T-helper 1 cell treated with Interleukin-12 subunit alpha and Interleukin-12 subunit beta and Interleukin-4 antibody, amounts not matched to agents 30 μg/mL and 1 μg/mL, for 36 hours (primary cell): ENCODE measurements at regions not wholly inside any gene's neighbourhood (a gene's known extent, or its start where the extent isn't known, plus 50 kb on each side); places are given as distances from the start of the nearest gene placed in this dataset.

ENCODE experiments used
- H3K27ac Mint-ChIP-seq: one replicate; pipeline ENCODE4 v1.8.0; 2021; ENCODE audit warnings: mild to moderate bottlenecking, mixed read lengths
- H3K27me3 Mint-ChIP-seq: one replicate; pipeline ENCODE4 v1.8.0; 2021; ENCODE audit warnings: low read depth, mixed read lengths
- H3K36me3 Mint-ChIP-seq: one replicate; pipeline ENCODE4 v1.8.0; 2021; ENCODE audit warnings: low read depth, mixed read lengths
- H3K4me1 Mint-ChIP-seq: one replicate; pipeline ENCODE4 v1.8.0; 2021; ENCODE audit warnings: low read depth, mixed read lengths
- H3K4me3 Mint-ChIP-seq: one replicate; pipeline ENCODE4 v1.8.0; 2021; ENCODE audit warnings: mild to moderate bottlenecking, moderate library complexity, mixed read lengths
- H3K9me3 Mint-ChIP-seq: one replicate; pipeline ENCODE4 v1.8.0; 2021; ENCODE audit warnings: mixed read lengths

GRCh38 chr12:39102474-39103209 lies 197.3 kb upstream of the CPNE8 start:
- H3K9me3 Mint-ChIP-seq, result no peaks in the 10 kb centered on the region
- H3K27me3 Mint-ChIP-seq, result peaks cover 6% of the 10 kb centered on the region
- no peaks in the 10 kb centered on the region for H3K4me1 Mint-ChIP-seq
- H3K36me3 Mint-ChIP-seq, result no peaks in the 10 kb centered on the region
- H3K4me3 Mint-ChIP-seq, result no peak overlapping the region
- no peak overlapping the region for H3K27ac Mint-ChIP-seq

DNA sequence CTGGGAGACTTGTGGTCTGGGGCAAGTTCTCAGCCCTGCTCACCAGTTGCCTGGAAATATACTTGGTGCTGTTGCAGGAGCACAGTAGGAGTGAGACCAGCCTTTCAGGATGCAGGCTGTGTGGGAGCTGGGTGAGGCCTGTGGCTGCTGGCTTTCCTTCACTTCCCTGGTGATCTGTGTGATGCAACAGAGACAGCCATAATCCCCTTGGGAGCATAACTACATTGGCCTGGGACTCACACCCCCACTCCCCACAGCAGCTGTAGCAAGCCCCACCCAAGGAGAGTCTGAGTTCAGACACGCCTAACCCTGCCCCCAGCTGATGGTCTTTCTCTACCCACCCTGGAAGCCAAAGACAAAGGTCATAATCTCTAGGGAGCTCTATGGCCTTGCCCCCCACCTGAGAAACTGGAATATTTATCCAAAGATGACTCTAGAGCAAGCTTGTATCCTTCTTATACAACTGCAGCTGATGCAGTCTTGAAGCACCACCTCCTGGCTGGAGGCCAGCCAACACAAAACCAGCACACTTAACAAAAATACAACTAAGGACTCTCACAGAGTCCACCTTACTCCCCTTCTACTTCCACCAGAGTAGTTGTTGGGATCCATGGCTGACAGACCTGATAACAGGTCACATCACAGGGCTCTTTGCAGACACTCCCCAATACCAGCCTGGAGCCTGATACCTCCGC lies 190.4 kb upstream of the CPNE8 start:
- Mint-ChIP-seq H3K4me1 (no peaks in the 10 kb centered on the region), H3K27ac (no peak overlapping the region), H3K9me3 (no peaks in the 10 kb centered on the region), H3K36me3 (no peaks in the 10 kb centered on the region), H3K4me3 (no peak overlapping the region), H3K27me3 (peaks cover 6% of the 10 kb centered on the region)

DNA sequence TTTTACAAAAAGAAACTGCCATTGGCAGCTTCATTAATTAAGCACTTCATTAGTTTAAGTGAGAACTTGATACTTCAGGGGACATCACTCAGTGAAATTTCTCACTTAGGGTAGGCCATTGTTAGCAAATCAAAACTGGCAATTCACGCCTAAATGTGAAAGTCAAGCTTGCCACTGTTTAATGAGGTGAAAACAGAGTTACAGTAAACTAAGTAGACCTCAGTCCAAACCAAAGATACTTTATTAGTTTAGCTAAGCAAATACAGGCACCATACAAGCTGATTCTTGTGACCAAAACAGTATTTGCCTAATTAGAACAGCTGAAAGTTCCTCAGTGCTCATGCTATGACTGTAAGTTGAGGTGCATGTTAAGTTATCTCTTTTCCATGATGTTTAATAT lies 176.5 kb upstream of the CPNE8 start:
- Mint-ChIP-seq H3K4me1 (no peaks in the 10 kb centered on the region), H3K4me3 (no peak overlapping the region), H3K27me3 (no peaks in the 10 kb centered on the region), H3K36me3 (no peaks in the 10 kb centered on the region), H3K9me3 (no peaks in the 10 kb centered on the region), H3K27ac (no peak overlapping the region)

- H3K9me3 Mint-ChIP-seq, result no peaks in the 10 kb centered on the region
- no peak overlapping the region for H3K4me3 Mint-ChIP-seq
- no peak overlapping the region for H3K27ac Mint-ChIP-seq
- no peaks in the 10 kb centered on the region for H3K36me3 Mint-ChIP-seq
- H3K27me3 Mint-ChIP-seq, result no peaks in the 10 kb centered on the region
- no peaks in the 10 kb centered on the region for H3K4me1 Mint-ChIP-seq
These were observed 171.8 kb upstream of the CPNE8 start for GRCh38 chr12:39077226-39077625.

- Mint-ChIP-seq H3K4me1 (no peaks in the 10 kb centered on the region), H3K4me3 (no peak overlapping the region), H3K9me3 (no peaks in the 10 kb centered on the region), H3K27me3 (no peaks in the 10 kb centered on the region), H3K36me3 (no peaks in the 10 kb centered on the region), H3K27ac (no peak overlapping the region)
These were observed 168.7 kb upstream of the CPNE8 start for GRCh38 chr12:39074063-39074462.

- no peaks in the 10 kb centered on the region for H3K9me3 Mint-ChIP-seq
- no peak overlapping the region for H3K27ac Mint-ChIP-seq
- no peaks in the 10 kb centered on the region for H3K27me3 Mint-ChIP-seq
- H3K36me3 Mint-ChIP-seq, result no peaks in the 10 kb centered on the region
- no peaks in the 10 kb centered on the region for H3K4me1 Mint-ChIP-seq
- H3K4me3 Mint-ChIP-seq, result no peak overlapping the region
These were observed 167.3 kb upstream of the CPNE8 start for GRCh38 chr12:39072658-39073057.

DNA sequence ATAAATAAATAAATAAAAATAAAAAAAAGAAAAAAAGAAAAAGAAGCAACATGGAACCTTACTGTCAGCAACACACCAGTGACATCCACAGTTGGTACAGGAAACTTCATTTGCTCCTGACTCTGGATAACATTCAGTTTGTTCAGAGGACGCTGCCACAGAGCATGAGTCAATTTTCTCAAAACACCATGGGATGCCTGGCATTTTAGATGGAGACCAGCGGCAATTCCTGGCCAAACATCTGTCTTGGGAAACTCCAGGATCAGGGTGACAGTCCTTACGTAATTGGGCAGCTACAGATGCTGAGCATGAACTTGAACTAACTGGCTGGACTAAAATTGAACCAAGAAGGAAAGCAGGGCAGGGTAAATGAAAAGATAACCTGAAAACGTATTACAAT lies 166.2 kb upstream of the CPNE8 start:
- no peak overlapping the region for H3K27ac Mint-ChIP-seq
- no peaks in the 10 kb centered on the region for H3K4me1 Mint-ChIP-seq
- no peaks in the 10 kb centered on the region for H3K36me3 Mint-ChIP-seq
- H3K27me3 Mint-ChIP-seq, result no peaks in the 10 kb centered on the region
- no peaks in the 10 kb centered on the region for H3K9me3 Mint-ChIP-seq
- H3K4me3 Mint-ChIP-seq, result no peak overlapping the region

DNA sequence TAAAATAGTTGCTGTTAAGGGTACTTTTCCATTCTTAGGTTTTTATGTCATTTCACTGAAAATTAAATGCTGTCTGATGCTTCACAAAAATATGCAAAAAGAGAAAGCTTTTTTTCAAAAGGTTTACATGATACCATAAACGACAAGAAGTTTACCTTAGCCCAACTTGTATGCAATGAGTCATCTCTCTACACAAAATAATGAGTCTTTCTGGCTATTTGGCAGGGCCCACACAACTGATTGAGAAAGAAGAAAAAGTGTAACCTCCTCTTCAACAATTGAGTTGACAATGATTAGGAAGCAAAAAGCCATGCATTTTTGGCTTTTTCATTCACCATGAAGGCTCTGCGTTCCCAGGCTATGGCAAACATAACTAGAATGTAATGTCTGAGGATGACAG lies 165.4 kb upstream of the CPNE8 start:
- Mint-ChIP-seq H3K4me3 (no peak overlapping the region), H3K27me3 (no peaks in the 10 kb centered on the region), H3K9me3 (no peaks in the 10 kb centered on the region), H3K4me1 (no peaks in the 10 kb centered on the region), H3K36me3 (no peaks in the 10 kb centered on the region), H3K27ac (no peak overlapping the region)

- no peaks in the 10 kb centered on the region for H3K27me3 Mint-ChIP-seq
- H3K9me3 Mint-ChIP-seq, result no peaks in the 10 kb centered on the region
- H3K4me1 Mint-ChIP-seq, result no peaks in the 10 kb centered on the region
- H3K27ac Mint-ChIP-seq, result no peak overlapping the region
- no peaks in the 10 kb centered on the region for H3K36me3 Mint-ChIP-seq
- no peak overlapping the region for H3K4me3 Mint-ChIP-seq
These were observed 160.1 kb upstream of the CPNE8 start for GRCh38 chr12:39065455-39065854.

DNA sequence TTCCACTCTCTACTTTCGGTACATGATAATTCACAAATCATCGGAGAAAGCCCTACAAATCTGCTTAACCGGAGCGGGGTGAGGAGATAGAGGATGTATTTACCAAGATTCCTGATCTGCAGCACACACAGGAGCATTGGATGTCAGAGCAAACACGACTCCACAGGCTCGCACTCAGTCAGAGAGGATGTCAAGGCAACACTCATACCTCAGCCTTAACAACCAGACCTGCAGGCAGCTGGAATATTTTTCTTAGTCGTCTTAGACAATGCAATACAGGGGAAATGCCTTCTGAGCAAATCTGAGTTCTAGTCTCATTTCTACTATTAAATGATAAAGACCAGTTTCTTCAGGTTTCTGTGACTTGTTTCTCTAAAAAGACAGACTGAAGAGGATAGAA lies 159.3 kb upstream of the CPNE8 start:
- Mint-ChIP-seq H3K27me3 (no peaks in the 10 kb centered on the region), H3K4me1 (no peaks in the 10 kb centered on the region), H3K4me3 (no peak overlapping the region), H3K36me3 (no peaks in the 10 kb centered on the region), H3K27ac (no peak overlapping the region), H3K9me3 (no peaks in the 10 kb centered on the region)

GRCh38 chr12:39062266-39062996 lies 157.0 kb upstream of the CPNE8 start:
- Mint-ChIP-seq H3K27me3 (no peaks in the 10 kb centered on the region), H3K27ac (no peak overlapping the region), H3K4me3 (no peak overlapping the region), H3K4me1 (no peaks in the 10 kb centered on the region), H3K36me3 (no peaks in the 10 kb centered on the region), H3K9me3 (no peaks in the 10 kb centered on the region)

DNA sequence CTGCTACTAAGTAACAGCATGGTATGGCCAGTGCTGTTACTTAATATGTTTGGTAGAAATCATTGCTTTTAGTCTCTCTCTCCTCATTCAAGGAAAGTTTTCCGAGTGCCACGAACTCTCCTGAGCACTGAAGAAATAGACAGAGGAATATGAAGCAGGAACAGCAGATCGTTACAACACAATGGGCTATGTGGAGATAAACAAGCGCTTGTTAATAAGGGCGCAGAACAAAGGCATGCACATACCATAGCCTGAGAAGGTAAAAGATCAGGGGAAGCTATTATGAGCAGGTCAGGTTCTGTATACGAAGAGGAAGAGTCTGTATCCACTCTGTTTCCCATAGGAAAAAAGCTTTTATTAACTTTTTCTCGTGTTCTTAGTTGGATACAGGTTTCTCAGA lies 156.2 kb upstream of the CPNE8 start:
- no peak overlapping the region for H3K4me3 Mint-ChIP-seq
- no peaks in the 10 kb centered on the region for H3K27me3 Mint-ChIP-seq
- no peaks in the 10 kb centered on the region for H3K9me3 Mint-ChIP-seq
- H3K27ac Mint-ChIP-seq, result no peak overlapping the region
- no peaks in the 10 kb centered on the region for H3K36me3 Mint-ChIP-seq
- H3K4me1 Mint-ChIP-seq, result no peaks in the 10 kb centered on the region

DNA sequence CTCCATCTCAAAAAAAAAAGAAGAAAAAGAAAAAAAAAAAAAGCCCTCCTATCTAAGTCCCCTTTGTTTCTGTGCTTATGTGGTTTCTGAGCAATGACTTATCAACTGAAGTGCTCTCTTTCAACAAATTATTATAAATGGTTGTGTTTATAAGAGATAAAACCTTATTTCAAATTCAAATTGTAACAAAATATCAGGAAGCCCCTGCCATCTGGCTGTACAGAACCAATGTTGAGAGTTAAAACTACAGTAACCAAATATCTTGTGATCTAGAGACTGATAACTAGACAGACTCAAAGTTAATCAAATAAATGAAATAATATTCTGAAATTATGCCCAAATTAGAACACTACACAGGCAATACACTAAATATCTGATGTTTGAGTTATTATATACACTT lies 143.0 kb upstream of the CPNE8 start:
- H3K4me1 Mint-ChIP-seq, result no peaks in the 10 kb centered on the region
- no peaks in the 10 kb centered on the region for H3K36me3 Mint-ChIP-seq
- no peak overlapping the region for H3K4me3 Mint-ChIP-seq
- H3K9me3 Mint-ChIP-seq, result peaks cover 5% of the 10 kb centered on the region
- no peak overlapping the region for H3K27ac Mint-ChIP-seq
- H3K27me3 Mint-ChIP-seq, result no peaks in the 10 kb centered on the region

DNA sequence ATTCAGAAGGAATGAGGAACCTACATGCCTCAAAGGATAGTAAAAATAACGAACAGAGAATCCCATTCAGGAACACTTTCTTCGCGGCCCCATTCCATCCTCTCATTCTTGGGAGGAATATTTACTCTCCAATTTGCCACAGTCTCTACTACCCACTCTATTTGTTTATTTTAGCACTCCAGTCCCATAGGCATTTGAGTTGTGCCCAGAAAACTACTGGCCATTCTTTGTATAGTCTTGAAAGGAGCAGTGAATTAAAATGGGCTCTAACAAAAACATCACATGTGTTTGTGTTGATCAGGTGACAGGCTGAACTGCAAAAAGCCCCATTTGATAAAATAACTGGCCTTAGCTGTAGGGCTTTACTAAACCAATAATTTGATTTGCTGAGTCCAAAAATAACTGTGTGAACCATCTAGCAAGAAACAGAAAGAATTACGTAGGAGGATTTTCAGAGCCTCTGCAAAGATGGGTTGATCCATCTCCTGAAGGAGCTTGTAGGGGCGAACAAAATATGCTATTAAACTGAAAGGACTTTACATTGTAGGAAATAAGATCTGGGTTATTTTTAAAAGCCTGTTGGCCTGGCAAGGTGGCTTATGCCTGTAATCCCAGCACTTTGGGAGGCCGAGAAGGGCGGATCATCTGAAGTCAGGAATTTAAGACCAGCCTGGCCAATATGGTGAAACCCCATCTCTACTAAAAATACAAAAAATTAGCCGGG lies 142.3 kb upstream of the CPNE8 start:
- Mint-ChIP-seq H3K27ac (no peak overlapping the region), H3K4me1 (no peaks in the 10 kb centered on the region), H3K4me3 (no peak overlapping the region), H3K27me3 (no peaks in the 10 kb centered on the region), H3K9me3 (no peaks in the 10 kb centered on the region), H3K36me3 (no peaks in the 10 kb centered on the region)
